Dermis blood vessel endothelial cell (primary cell): ENCODE measurements at regions not wholly inside any gene's neighbourhood (a gene's known extent, or its start where the extent isn't known, plus 50 kb on each side); places are given as distances from the start of the nearest gene placed in this dataset.

Experiments used
- DNase-seq: peaks from one replicate; pipeline ENCODE4 v3.0.0; 2010

DNA sequence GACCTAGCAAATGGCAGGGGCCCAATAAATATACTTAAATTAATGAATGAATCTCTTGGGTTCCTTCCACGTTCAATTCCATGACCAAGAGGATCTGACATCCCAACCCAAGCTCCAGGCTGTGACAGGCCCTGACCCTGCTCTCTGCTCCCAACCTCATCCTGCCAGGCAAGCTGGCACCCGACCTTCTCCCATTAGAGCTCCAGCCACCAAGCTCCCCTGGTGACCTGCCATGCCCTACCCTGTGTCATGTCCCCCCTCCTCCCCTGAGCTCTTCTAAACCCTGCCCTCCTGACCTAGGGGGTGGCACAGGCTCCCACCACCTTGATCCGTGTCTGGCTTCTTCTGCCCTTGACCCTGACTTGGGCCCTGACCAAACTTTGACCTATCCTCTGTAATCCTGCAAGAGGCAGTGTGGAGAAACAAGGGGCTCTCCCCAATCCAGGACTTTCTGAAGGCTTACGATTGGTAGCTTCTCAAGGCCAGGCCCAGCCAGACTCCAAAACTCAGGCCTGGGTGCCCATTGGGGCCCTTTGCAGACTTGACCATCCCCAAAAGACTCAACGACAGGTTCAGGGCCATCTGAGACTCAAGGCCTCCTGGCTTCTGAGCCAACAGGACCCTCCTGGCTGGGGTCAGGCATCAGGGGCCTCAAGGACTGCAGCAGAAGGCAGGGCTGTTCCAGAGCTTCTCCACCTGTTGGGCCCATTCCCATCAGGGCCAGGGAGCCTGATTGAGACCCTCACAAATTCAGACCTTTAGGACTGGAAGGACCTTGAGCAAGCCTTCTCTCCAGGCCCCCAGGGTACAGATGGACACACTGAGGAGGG, 249.0 kb downstream of the PTPRU start:
- DNase-seq, result no peak

GRCh38 chr1:29482991-29483390, 246.7 kb downstream of the PTPRU start:
- no peak for DNase-seq

DNA sequence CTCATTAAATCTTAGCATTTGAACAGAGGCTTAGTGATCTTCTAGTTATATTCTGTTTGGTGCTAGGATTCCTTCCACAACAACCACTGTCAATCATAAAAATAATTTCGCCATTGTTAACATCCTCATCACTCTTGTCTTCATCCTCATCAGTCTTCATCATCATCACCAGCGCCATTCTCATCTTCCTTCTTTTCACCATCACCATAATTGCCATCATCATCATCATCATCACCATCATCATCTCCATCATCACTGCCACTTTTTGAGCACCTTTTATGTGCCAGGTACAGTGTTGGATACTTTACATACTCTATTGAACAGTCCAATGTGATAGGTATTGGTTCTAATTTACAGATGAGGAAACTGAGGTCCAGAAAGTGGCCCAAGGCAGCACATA, 245.7 kb downstream of the PTPRU start:
- DNase-seq, result no peak

DNA sequence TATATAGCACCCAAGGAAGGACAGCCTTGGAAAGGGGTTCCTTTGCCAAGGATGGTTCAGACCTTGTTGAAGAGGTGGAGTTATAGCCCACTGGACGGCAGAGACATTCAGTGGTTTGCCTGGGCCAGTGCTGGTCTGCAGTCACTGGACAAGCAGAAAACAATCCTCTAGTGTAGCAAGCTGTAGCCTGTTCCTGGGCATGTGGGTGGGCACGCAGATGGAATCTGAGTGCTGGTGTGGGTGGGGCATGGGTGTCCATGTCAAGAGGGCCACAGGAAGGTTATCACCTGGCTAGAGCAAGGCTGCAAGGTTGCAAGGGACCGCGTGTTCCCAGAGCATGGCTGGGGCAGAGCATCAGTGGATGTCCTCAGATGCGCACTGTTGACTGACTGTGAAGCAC, 244.7 kb downstream of the PTPRU start:
- DNase-seq, result no peak

DNA sequence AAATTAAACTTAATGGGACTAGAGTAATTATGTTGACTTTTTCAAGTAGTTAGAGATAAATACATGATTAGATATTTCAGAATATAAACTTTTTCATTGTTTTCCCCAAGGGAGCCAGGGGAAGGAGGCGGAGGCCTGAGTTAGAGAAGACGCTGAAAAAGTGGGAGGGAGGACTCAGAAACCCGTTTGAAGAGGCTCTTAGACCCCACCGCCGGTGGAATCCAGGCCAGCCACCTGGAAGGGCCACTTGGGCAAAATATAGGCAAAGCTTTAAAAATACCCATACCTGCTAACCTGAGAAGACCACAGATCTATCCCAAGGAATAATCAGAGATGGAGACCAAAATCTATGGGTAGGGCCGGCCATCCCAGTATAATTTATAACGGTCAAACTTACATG, 242.6 kb downstream of the PTPRU start:
- DNase-seq, result no peak

GRCh38 chr1:29478151-29478791, 241.9 kb downstream of the PTPRU start:
- no peak for DNase-seq

- no peak for DNase-seq
Measured at GRCh38 chr1:29475326-29475725, 239.0 kb downstream of the PTPRU start.

GRCh38 chr1:29474274-29475244, 238.2 kb downstream of the PTPRU start:
- DNase-seq, result no peak

DNA sequence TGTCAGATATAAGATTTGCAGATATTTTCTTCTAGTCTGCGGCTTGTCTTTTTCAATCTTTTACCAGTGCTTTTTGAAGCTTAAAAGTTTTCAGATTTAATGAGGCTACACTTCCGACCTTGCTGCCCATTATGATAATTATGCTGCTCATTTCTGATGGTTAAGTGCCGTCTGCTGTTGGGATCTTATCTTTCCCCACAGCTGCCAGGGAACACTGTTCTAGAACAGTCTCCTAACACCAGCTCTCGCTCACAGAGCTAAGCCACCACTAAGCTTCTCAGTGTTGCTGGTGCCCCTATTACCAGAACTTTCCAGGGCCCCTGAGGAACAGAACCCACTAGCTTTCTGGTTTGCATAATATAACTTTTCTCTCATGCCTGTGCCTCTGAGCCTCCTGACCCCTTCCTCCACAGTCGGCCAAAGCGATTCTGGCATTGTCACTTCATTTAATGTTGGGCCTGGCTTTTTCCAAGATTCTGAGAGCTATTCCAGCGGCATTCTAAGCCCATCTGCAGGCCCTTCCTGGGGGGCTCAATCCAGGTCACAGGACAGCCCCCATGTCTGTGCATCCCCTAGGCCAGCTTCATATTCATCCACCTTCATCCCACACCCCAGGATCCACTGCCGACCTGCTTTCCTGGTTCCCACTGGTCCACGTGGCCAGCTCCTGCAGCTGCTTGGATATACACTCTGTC, 237.0 kb downstream of the PTPRU start:
- DNase-seq, result no peak

DNA sequence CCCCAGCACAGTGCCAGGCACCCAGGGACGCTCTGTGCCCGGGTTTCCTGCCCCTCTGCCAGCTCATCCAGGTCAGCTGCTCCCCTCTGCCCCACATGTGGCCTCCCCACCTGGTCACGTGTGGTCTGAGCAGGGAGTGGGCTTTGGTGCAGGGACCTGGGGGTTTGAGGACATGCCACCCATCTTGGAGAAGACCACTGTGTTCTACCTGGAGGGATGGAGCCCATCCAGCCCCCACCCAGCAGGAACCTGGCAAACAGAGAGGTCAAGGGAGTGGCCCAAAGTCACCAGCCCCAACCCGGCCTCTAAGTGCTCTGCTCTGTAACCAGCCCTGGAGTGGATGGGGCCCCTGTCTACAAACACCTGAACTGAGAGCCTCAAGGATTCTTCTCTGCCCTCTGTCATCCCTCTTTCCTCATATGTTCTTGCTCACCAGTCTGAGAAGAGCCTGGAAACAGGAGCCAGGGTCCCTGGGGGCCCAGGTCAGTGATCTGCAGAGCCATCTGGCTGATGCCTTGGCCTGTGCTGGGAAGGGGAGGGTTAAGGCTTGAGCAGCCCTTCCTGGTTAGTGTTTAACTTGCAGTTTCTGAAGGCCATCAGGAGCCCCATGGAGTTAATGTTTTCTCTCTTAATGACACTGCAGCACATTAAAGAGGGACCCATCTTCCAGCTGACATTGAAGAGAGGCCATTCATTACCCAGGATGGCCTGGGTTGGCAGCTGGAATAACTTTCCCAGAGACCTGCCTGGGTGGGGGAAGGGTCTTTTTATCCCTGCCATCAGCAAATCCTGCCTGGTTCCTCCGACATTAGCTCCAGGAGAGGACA, 235.4 kb downstream of the PTPRU start:
- no peak for DNase-seq

DNA sequence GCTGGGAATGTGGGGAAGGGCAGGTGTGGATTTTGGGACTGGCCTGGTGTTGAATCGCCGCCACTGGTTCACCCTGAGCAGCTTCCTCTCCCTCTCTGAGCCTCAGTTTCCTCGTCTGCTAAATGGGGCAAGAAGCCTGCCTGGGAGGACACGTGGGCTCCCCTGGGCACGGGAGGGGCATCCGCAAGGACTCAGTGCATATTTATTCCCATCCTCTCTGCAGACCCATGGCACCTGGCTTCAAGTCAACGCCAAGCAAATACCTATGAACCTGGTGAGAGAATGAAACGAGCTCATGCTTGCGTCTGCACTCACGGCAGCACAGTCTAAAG, 234.4 kb downstream of the PTPRU start:
- no peak for DNase-seq

DNA sequence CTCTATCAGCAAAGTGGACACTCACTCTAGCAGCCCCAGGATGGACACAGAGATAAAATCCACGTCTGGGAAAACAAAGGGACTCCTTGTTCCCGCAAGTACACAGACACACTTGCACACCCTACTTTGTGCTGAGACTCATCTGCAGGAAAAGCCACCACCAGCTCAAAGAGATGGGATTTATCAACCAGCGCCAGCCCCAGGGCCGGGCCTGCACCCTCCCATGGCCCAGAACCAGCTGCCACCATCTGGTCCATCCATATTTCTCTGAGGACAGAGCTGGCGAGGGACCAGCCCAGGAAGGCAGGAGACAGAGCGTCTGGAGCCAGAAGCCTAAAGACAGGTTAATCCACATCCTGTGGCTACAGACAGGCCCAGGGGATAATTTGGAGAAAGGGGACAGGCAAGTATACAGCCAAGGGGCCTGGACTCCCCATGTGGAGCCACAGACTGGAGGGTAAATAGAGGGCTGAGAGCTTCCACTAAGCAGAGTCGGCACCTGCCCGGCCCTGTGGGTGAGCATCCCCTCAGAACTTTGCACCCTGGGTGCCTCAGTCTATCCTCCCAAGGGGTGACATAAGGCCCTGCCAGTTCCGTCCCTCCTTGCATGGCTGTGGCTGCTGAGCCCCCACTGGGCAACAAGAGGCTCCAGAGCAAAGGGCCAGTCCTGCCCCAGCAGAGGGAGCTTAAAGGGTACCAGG, 233.9 kb downstream of the PTPRU start:
- DNase-seq, result no peak

GRCh38 chr1:29469457-29469856, 233.1 kb downstream of the PTPRU start:
- DNase-seq, result no peak

DNA sequence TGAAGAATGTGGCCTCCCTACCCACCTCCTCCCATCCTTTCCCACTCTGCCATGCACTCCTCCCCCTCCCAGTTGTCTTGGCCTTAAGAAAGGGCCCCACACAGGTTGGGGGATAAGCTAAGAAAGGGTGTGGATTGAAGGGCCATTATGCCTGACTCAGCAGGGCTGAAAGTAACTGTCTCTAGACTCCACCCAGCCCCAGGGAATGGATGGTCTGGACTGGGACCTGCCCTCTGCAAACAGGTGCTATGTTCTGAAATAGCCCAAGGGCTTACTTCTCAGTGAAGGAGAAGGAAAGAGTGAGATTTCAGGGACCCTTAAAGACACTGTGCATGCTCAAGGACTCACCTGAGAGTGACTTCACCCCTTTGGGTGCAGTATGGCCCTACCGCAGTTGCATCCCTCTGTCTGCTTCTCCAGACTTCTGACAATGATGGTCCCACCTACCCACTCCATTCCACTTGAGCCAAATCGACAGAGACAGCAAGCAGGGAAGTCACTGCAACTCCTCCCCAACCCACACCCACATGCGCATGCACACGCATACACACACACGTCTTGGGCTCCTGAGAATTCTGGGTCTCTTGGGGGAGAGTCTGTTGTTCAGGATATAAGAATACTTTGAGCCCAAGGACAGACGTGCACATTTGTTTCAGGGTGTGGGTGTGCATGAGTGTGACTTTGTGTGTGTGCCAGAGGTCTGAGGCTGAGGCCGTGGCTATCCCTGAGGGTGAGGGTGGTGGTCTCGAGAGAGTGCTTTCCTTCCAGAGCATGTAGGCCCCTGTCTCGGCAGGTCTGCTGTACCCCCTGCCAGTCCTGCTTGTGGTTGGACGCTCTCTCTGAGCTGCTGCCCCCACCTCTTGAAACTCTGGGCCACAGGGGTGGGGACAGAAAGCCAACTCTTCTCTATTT, 231.9 kb downstream of the PTPRU start:
- DNase-seq, result no peak

GRCh38 chr1:29466258-29466657, 229.9 kb downstream of the PTPRU start:
- DNase-seq, result no peak

- DNase-seq, result peak; percentile 52
Measured at GRCh38 chr1:29465755-29466154, 229.4 kb downstream of the PTPRU start.

GRCh38 chr1:29462096-29462495, 225.8 kb downstream of the PTPRU start:
- no peak for DNase-seq

DNA sequence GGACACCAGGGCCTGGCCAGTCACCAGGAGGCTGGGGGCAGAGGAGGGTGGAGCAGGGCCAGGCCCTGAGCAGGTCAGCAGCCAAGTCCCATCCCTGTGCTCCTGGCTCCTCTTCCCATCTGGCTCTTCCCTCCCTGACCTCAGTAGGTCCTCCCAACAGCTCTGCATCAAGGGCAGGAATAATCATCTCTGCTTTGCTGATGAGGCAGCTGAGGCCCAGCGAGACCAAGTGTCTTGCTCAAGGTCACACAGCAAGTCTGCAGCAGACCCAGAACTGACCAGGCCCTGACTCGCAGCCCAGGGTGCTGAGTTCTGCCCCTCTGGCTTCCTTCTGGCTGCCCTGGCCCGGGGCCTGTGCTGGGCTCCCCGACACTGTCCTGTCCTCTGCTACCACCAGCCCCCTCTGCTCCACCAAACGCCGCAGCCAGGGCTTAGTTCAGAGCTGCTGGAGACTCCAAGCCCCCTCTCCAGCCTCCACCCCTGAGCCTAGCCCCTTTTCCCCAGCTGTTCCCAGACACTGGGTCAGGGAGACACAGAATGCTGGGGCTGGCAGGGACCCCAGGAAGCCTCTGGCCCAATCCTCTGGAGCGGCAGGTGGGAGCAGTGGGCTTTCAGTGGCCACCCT, 224.9 kb downstream of the PTPRU start:
- no peak for DNase-seq

DNA sequence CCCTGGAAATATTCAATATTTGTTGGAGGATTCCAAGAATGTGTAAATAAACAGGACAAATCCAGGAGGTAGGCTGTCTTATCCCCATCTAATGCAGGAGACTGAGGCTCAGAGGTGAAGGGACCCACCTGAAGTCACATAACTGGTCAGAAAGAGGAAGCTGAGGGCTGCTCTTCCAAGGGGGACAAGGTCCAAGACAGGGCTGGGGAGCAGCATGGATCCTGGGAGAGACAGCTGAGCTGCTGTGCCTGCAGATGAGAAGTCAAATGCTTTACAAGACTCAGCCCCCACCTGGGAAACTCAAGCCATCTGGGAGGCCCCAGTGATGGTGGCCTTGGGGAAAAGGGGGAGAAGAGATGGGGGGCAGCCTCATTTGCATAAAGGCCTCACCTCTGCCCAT, 224.4 kb downstream of the PTPRU start:
- no peak for DNase-seq
